ENCODE measurements at regions not wholly inside any gene's neighbourhood (a gene's known extent, or its start where the extent isn't known, plus 50 kb on each side); places are given as distances from the start of the nearest gene placed in this dataset.

- no peak for TF ChIP-seq CTCF (IDR thresholded peaks at IDR 0.05)
- TF ChIP-seq EZH2 (IDR thresholded peaks at IDR 0.05; ENCODE audit: borderline replicate concordance, insufficient read depth, low read depth, low read length, poor library complexity, severe bottlenecking), result no peak
Observed at GRCh38 chr22:34481090-34481489, 560.8 kb upstream of the LARGE1 start.

All from B cell (primary cell).